ENCODE measurements at regions not wholly inside any gene's neighbourhood (a gene's known extent, or its start where the extent isn't known, plus 50 kb on each side); places are given as distances from the start of the nearest gene placed in this dataset.

DNA sequence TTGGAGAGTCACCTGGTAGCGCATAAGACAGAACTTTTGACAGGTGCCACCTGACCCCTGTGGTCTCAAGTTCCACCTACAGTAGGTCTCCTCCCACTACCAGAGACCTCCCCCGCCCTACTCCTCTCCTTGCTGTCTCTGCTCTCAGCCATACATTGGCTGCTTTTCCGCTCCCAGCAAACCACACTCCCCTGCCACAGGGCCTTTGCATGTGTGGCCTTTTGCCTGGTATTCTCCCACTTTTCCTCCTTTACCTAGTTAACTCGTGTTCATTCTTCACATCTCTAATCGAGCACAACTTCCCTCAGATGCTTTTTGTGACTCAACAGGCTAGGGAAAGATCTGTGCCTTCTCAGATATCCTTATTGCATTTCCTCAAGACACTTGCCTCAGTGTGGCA, 218.3 kb upstream of the EEF2KMT start:
- intact Hi-C loops (cut with micrococcal nuclease) = no loop called here
- RAD21 ChIA-PET (ENCODE audit: low non-redundant PET in 1 of 2, low total read pairs in 2 of 2, uncharacterized antibody in 2 of 2, unreplicated experiment in 2 of 2) = no interaction called here
- BruUV-seq (replicated peaks) = no TSS peak
- H3K4me3 ChIP-seq (replicated peaks in 1 of 2; ENCODE audit: low read depth in 1 of 2, low read length in 2 of 2) = no peak overlapping the region
- H4K20me1 ChIP-seq (ENCODE audit: insufficient read depth) = no peaks in the 10 kb centered on the region
- no peak overlapping the region for H3K9ac ChIP-seq (ENCODE audit: low read length)
- no peaks in the 10 kb centered on the region for H3K36me3 ChIP-seq (ENCODE audit: control insufficient read depth in 1 of 2, insufficient read depth in 2 of 2, low read length in 2 of 2)
- H3K27me3 ChIP-seq (ENCODE audit: insufficient read depth, low read length) = no peaks in the 10 kb centered on the region; the same call in 1 of the 2 replicates
- DNase-seq (ENCODE audit: low read depth, low spot score) (no peak), ATAC-seq (no peak)
- TF ChIP-seq, protein P1, sequence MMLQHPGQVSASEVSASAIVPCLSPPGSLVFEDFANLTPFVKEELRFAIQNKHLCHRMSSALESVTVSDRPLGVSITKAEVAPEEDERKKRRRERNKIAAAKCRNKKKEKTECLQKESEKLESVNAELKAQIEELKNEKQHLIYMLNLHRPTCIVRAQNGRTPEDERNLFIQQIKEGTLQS (IDR thresholded peaks at IDR 0.05) = no peak
- TF ChIP-seq SP1 (IDR thresholded peaks at IDR 0.05; ENCODE audit: low read depth) (no peak), EZH2phosphoT487 (IDR thresholded peaks at IDR 0.05; ENCODE audit: borderline replicate concordance) (no peak), EZH2 (IDR thresholded peaks at IDR 0.05) (no peak), ZFX (IDR thresholded peaks at IDR 0.05) (no peak)
- POLR2A ChIA-PET = no interaction called here
- CTCF ChIA-PET = no interaction called here
- H3K9me3 ChIP-seq (ENCODE audit: control insufficient read depth in 1 of 2, insufficient read depth in 1 of 2, low read depth in 1 of 2, low read length in 2 of 2) = no peaks in the 10 kb centered on the region
- no peaks in the 10 kb centered on the region for H3K79me2 ChIP-seq (ENCODE audit: insufficient read depth, low read length)
- no peaks in the 10 kb centered on the region for H3K4me1 ChIP-seq (ENCODE audit: control insufficient read depth in 1 of 2, insufficient read depth in 2 of 2, low read length in 2 of 2)
- no peak overlapping the region for H3K27ac ChIP-seq (ENCODE audit: low read depth, low read length)
- no peaks in the 10 kb centered on the region for H3K9me2 ChIP-seq (ENCODE audit: insufficient read depth)
- no peak overlapping the region for H3K4me2 ChIP-seq (ENCODE audit: low read length)
- H2AFZ ChIP-seq (ENCODE audit: low read depth, low read length, poor library complexity, severe bottlenecking) = no peak overlapping the region

DNA sequence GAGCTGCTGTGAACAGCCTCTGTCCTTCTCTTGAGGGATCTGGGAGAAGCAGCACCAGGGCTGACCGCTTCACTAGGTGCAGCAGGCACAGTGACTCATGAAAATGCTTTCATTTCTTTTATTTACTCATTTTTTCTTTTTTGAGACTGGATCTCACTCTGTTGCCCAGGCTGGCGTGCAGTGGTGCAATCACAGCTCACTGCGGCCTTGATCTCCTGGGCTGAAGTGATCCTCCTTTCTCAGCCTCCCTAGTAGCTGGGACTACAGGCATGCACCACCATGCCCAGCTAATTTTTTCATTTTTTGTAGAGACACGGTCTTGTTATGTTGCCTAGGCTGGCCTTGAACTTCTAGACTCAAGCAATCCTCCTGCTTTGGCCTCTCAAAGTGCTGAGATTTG, 216.8 kb upstream of the EEF2KMT start:
- no peak overlapping the region for H3K4me2 ChIP-seq (ENCODE audit: low read length)
- ChIA-PET RAD21 (ENCODE audit: low non-redundant PET in 1 of 2, low total read pairs in 2 of 2, uncharacterized antibody in 2 of 2, unreplicated experiment in 2 of 2) (no interaction called here), CTCF (no interaction called here), POLR2A (no interaction called here)
- H3K79me2 ChIP-seq (ENCODE audit: insufficient read depth, low read length) = no peaks in the 10 kb centered on the region
- H3K9me3 ChIP-seq (ENCODE audit: control insufficient read depth in 1 of 2, insufficient read depth in 1 of 2, low read depth in 1 of 2, low read length in 2 of 2) = no peaks in the 10 kb centered on the region
- no TSS peak for BruUV-seq (replicated peaks)
- H3K4me3 ChIP-seq (replicated peaks in 1 of 2; ENCODE audit: low read depth in 1 of 2, low read length in 2 of 2) = no peak overlapping the region
- no peak for ATAC-seq
- no peaks in the 10 kb centered on the region for H3K4me1 ChIP-seq (ENCODE audit: control insufficient read depth in 1 of 2, insufficient read depth in 2 of 2, low read length in 2 of 2)
- no peaks in the 10 kb centered on the region for H3K9me2 ChIP-seq (ENCODE audit: insufficient read depth)
- intact Hi-C loops (cut with micrococcal nuclease) = no loop called here
- H4K20me1 ChIP-seq (ENCODE audit: insufficient read depth) = no peaks in the 10 kb centered on the region
- no peak overlapping the region for H3K27ac ChIP-seq (ENCODE audit: low read depth, low read length)
- no peaks in the 10 kb centered on the region for H3K36me3 ChIP-seq (ENCODE audit: control insufficient read depth in 1 of 2, insufficient read depth in 2 of 2, low read length in 2 of 2)
- H2AFZ ChIP-seq (ENCODE audit: low read depth, low read length, poor library complexity, severe bottlenecking) = no peak overlapping the region
- TF ChIP-seq CBX3 (IDR thresholded peaks at IDR 0.05; ENCODE audit: low read depth) (no peak), YY1 (IDR thresholded peaks at IDR 0.05; ENCODE audit: extremely low read depth, insufficient replicate concordance, low read depth, low read length) (no peak), FOSL1 (IDR thresholded peaks at IDR 0.05; ENCODE audit: low read depth) (no peak), EZH2phosphoT487 (IDR thresholded peaks at IDR 0.05; ENCODE audit: borderline replicate concordance) (no peak), JUND (IDR thresholded peaks at IDR 0.05) (no peak), CEBPB (IDR thresholded peaks at IDR 0.05; ENCODE audit: low read depth) (no peak)
- TF ChIP-seq, protein P2, sequence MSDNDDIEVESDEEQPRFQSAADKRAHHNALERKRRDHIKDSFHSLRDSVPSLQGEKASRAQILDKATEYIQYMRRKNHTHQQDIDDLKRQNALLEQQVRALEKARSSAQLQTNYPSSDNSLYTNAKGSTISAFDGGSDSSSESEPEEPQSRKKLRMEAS (IDR thresholded peaks at IDR 0.05) = no peak
- TF ChIP-seq, protein P3, sequence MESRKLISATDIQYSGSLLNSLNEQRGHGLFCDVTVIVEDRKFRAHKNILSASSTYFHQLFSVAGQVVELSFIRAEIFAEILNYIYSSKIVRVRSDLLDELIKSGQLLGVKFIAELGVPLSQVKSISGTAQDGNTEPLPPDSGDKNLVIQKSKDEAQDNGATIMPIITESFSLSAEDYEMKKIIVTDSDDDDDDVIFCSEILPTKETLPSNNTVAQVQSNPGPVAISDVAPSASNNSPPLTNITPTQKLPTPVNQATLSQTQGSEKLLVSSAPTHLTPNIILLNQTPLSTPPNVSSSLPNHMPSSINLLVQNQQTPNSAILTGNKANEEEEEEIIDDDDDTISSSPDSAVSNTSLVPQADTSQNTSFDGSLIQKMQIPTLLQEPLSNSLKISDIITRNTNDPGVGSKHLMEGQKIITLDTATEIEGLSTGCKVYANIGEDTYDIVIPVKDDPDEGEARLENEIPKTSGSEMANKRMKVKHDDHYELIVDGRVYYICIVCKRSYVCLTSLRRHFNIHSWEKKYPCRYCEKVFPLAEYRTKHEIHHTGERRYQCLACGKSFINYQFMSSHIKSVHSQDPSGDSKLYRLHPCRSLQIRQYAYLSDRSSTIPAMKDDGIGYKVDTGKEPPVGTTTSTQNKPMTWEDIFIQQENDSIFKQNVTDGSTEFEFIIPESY (IDR thresholded peaks at IDR 0.05; ENCODE audit: extremely low read depth, insufficient replicate concordance, low read length) = no peak
- no peak overlapping the region for H3K9ac ChIP-seq (ENCODE audit: low read length)
- no peaks in the 10 kb centered on the region; the same call in 1 of the 2 replicates for H3K27me3 ChIP-seq (ENCODE audit: insufficient read depth, low read length)
- no peak for DNase-seq (ENCODE audit: low read depth, low spot score)
